Ishikawa (cell line): ENCODE measurements at regions not wholly inside any gene's neighbourhood (a gene's known extent, or its start where the extent isn't known, plus 50 kb on each side); places are given as distances from the start of the nearest gene placed in this dataset.

Source experiments
- CEBPB ChIP-seq: IDR thresholded peaks from 2 replicates; pipeline ENCODE4 v1.6.1; 2012
- EGR1 ChIP-seq: IDR thresholded peaks from 2 replicates; pipeline ENCODE4 v1.6.1; 2012
- EP300 ChIP-seq: IDR thresholded peaks from 2 replicates; pipeline ENCODE4 v1.6.1; 2012; ENCODE audit warnings: borderline replicate concordance
- FOXM1 ChIP-seq: IDR thresholded peaks from 2 replicates; pipeline ENCODE4 v1.6.1; 2012; ENCODE audit warnings: low read depth, borderline replicate concordance
- NFIC ChIP-seq: IDR thresholded peaks from 2 replicates; pipeline ENCODE4 v1.6.1; 2012
- RAD21 ChIP-seq: IDR thresholded peaks from 2 replicates; pipeline ENCODE4 v1.6.1; 2012; ENCODE audit warnings: low read depth
- TAF1 ChIP-seq: IDR thresholded peaks from 2 replicates; pipeline ENCODE4 v1.6.1; 2012; ENCODE audit warnings: low read depth, mild to moderate bottlenecking
- TCF12 ChIP-seq: IDR thresholded peaks from 2 replicates; pipeline ENCODE4 v1.6.1; 2012; ENCODE audit warnings: low read depth
- TEAD4 ChIP-seq: IDR thresholded peaks from 2 replicates; pipeline ENCODE4 v1.6.1; 2012
- YY1 ChIP-seq: IDR thresholded peaks from 2 replicates; pipeline ENCODE4 v1.6.1; 2012; ENCODE audit warnings: low read depth
- ZBTB7A ChIP-seq: IDR thresholded peaks from 2 replicates; pipeline ENCODE4 v1.6.1; 2012; ENCODE audit warnings: low read depth
- TF ChIP-seq, protein P1 (sequence below): IDR thresholded peaks from 2 replicates; pipeline ENCODE4 v1.6.1; 2012
- TF ChIP-seq, protein P2 (sequence below): IDR thresholded peaks from 2 replicates; pipeline ENCODE4 v1.6.1; 2012; ENCODE audit warnings: low read depth, mild to moderate bottlenecking
- TF ChIP-seq, protein P3 (sequence below): IDR thresholded peaks from 2 replicates; pipeline ENCODE4 v1.6.1; 2012

DNA sequence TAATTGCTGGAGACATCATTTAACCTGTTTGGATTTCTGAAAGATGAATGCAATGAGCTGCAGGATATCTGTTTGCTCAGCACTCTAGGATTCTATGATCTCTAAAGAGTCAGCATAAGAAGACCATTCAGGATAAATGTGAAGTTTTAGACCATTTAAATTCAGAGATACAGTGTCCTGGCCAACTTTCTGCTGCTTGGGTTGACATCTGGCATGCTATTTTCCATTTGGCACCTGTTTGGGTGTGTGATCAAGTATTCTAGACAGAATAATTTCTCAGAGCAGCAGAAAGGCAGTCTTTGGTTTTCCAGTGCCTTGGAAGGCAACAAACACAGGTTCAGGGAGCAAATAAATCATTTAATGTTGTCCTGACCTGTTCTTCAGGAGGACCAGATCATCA is 144.8 kb upstream of the NDUFV2 start:
- no peak for TF ChIP-seq ZBTB7A
- no peak for TF ChIP-seq EP300
- no peak for TF ChIP-seq TAF1
- TF ChIP-seq, protein P1, sequence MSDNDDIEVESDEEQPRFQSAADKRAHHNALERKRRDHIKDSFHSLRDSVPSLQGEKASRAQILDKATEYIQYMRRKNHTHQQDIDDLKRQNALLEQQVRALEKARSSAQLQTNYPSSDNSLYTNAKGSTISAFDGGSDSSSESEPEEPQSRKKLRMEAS: no peak
- TF ChIP-seq, protein P2, sequence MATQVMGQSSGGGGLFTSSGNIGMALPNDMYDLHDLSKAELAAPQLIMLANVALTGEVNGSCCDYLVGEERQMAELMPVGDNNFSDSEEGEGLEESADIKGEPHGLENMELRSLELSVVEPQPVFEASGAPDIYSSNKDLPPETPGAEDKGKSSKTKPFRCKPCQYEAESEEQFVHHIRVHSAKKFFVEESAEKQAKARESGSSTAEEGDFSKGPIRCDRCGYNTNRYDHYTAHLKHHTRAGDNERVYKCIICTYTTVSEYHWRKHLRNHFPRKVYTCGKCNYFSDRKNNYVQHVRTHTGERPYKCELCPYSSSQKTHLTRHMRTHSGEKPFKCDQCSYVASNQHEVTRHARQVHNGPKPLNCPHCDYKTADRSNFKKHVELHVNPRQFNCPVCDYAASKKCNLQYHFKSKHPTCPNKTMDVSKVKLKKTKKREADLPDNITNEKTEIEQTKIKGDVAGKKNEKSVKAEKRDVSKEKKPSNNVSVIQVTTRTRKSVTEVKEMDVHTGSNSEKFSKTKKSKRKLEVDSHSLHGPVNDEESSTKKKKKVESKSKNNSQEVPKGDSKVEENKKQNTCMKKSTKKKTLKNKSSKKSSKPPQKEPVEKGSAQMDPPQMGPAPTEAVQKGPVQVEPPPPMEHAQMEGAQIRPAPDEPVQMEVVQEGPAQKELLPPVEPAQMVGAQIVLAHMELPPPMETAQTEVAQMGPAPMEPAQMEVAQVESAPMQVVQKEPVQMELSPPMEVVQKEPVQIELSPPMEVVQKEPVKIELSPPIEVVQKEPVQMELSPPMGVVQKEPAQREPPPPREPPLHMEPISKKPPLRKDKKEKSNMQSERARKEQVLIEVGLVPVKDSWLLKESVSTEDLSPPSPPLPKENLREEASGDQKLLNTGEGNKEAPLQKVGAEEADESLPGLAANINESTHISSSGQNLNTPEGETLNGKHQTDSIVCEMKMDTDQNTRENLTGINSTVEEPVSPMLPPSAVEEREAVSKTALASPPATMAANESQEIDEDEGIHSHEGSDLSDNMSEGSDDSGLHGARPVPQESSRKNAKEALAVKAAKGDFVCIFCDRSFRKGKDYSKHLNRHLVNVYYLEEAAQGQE: no peak
- no peak for TF ChIP-seq FOXM1
- no peak for TF ChIP-seq TCF12
- no peak for TF ChIP-seq RAD21
- TF ChIP-seq, protein P3, sequence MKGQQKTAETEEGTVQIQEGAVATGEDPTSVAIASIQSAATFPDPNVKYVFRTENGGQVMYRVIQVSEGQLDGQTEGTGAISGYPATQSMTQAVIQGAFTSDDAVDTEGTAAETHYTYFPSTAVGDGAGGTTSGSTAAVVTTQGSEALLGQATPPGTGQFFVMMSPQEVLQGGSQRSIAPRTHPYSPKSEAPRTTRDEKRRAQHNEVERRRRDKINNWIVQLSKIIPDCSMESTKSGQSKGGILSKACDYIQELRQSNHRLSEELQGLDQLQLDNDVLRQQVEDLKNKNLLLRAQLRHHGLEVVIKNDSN: no peak
- no peak for TF ChIP-seq YY1
- no peak for TF ChIP-seq CEBPB
- no peak for TF ChIP-seq TEAD4
- no peak for TF ChIP-seq NFIC
- TF ChIP-seq EGR1: no peak
